HG02571 (cell line): ENCODE measurements at regions not wholly inside any gene's neighbourhood (a gene's known extent, or its start where the extent isn't known, plus 50 kb on each side); places are given as distances from the start of the nearest gene placed in this dataset.

ENCODE experiments used
- ATAC-seq: cut with Tn5 transposase; IDR thresholded peaks from one replicate; pipeline ENCODE4 v1.9.1; 2021; ENCODE audit warnings: mild to moderate bottlenecking, moderate library complexity; ENCODE audit not compliant: unreplicated experiment

- no peak for ATAC-seq
Observed at GRCh38 chr12:30828686-30829085, 73.9 kb upstream of the CAPRIN2 start.

GRCh38 chr12:30827101-30828066 is 72.6 kb upstream of the CAPRIN2 start:
- no peak for ATAC-seq

GRCh38 chr12:30826276-30826675 is 71.5 kb upstream of the CAPRIN2 start:
- no peak for ATAC-seq

GRCh38 chr12:30825341-30825740 is 70.6 kb upstream of the CAPRIN2 start:
- no peak for ATAC-seq

- no peak for ATAC-seq
Observed at GRCh38 chr12:30824311-30824710, 69.6 kb upstream of the CAPRIN2 start.

GRCh38 chr12:30823764-30824163 is 69.0 kb upstream of the CAPRIN2 start:
- no peak for ATAC-seq

GRCh38 chr12:30823156-30823699 is 68.5 kb upstream of the CAPRIN2 start:
- ATAC-seq: no peak

- no peak for ATAC-seq
Observed at GRCh38 chr12:30822385-30823155, 67.8 kb upstream of the CAPRIN2 start.

GRCh38 chr12:30820406-30820946 is 65.7 kb upstream of the CAPRIN2 start:
- no peak for ATAC-seq

- ATAC-seq: no peak
Observed at GRCh38 chr12:30818562-30818961, 63.8 kb upstream of the CAPRIN2 start.

GRCh38 chr12:30816742-30817465 is 62.2 kb upstream of the CAPRIN2 start:
- no peak for ATAC-seq

- ATAC-seq: no peak
Observed at GRCh38 chr12:30814295-30814655, 59.5 kb upstream of the CAPRIN2 start.

- no peak for ATAC-seq
Observed at GRCh38 chr12:30813525-30814294, 59.0 kb upstream of the CAPRIN2 start.

GRCh38 chr12:30811966-30812365 is 57.2 kb upstream of the CAPRIN2 start:
- no peak for ATAC-seq

- no peak for ATAC-seq
Observed at GRCh38 chr12:30810918-30811317, 56.2 kb upstream of the CAPRIN2 start.

GRCh38 chr12:30807695-30808034 is 52.9 kb upstream of the CAPRIN2 start:
- ATAC-seq: no peak

GRCh38 chr12:30806989-30807694 is 52.4 kb upstream of the CAPRIN2 start:
- ATAC-seq: peak; percentile 59

- no peak for ATAC-seq
Observed at GRCh38 chr12:30805959-30806358, 51.2 kb upstream of the CAPRIN2 start.
